ENCODE measurements at regions not wholly inside any gene's neighbourhood (a gene's known extent, or its start where the extent isn't known, plus 50 kb on each side); places are given as distances from the start of the nearest gene placed in this dataset.

- no peak for TF ChIP-seq POLR2A (IDR thresholded peaks at IDR 0.05)
- no peak for TF ChIP-seq CTCF (IDR thresholded peaks at IDR 0.05)
- no peak for TF ChIP-seq POLR2AphosphoS5 (IDR thresholded peaks at IDR 0.05)
These were observed 252.6 kb downstream of the TMEM47 start for GRCh38 chrX:34404386-34405070.

Data from prostate gland (tissue), 2 donors.